GM12865 (cell line): ENCODE measurements at regions not wholly inside any gene's neighbourhood (a gene's known extent, or its start where the extent isn't known, plus 50 kb on each side); places are given as distances from the start of the nearest gene placed in this dataset.

Experiments
- DNase-seq: peaks from one replicate; pipeline ENCODE4 v3.0.0; 2010; ENCODE audit warnings: low read depth
- H3K4me3 ChIP-seq: 2 replicates; pipeline ENCODE4 v1.5.1; 2011; ENCODE audit warnings: mild to moderate bottlenecking, low read depth, low read length, control low read depth
- TF ChIP-seq, protein P1 (sequence below): IDR thresholded peaks from 2 replicates; pipeline ENCODE4 v1.5.1; 2011; ENCODE audit warnings: low read length, control low read depth, low read depth, inconsistent platforms; ENCODE audit not compliant: insufficient read depth; ENCODE audit errors: missing control alignments

DNA sequence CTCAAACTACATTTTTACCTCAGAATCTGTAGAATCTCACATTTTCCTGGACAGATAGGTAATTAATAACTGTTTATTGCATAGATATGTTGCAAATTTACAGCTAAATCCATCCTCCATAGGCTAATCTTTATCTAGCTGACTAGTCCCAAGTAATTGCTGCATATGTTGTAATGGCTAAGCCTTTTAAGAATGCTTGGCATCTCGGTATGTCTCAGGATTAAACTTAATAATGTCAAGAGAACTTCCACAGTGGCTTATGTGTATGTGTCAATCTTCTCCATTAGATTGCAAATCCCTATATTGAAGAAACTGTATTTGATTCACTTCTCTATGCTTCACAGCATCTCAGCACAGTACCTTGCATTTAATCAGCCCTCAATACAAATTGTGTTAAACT lies 131.9 kb downstream of the PRDM9 start:
- TF ChIP-seq, protein P1, sequence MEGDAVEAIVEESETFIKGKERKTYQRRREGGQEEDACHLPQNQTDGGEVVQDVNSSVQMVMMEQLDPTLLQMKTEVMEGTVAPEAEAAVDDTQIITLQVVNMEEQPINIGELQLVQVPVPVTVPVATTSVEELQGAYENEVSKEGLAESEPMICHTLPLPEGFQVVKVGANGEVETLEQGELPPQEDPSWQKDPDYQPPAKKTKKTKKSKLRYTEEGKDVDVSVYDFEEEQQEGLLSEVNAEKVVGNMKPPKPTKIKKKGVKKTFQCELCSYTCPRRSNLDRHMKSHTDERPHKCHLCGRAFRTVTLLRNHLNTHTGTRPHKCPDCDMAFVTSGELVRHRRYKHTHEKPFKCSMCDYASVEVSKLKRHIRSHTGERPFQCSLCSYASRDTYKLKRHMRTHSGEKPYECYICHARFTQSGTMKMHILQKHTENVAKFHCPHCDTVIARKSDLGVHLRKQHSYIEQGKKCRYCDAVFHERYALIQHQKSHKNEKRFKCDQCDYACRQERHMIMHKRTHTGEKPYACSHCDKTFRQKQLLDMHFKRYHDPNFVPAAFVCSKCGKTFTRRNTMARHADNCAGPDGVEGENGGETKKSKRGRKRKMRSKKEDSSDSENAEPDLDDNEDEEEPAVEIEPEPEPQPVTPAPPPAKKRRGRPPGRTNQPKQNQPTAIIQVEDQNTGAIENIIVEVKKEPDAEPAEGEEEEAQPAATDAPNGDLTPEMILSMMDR = no peak

DNA sequence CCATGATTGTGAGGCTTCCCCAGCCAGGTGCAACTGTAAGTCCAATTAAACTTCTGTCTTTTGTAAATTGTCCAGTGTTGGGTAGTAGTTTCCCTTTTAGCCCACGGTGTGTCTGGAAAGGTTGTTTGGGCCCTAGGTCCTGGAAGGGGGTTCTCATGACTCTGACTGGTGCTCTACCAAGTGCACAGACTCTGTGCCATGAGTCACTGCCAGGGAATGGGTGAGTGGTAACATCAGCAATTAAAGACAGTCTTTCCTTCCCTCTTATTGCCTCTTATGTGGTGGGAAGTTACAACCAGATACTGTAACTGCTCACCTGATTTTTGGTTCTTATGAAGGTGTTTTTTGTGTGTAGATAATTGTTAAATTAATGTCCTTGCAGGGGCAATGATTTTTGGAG lies 141.2 kb downstream of the PRDM9 start:
- H3K4me3 ChIP-seq = no peak overlapping the region
- TF ChIP-seq, protein P1 = no peak
- no peak for DNase-seq

More for the DNA sequence above, 131.9 kb downstream of the PRDM9 start:
- H3K4me3 ChIP-seq = no peak overlapping the region
- DNase-seq = no peak

DNA sequence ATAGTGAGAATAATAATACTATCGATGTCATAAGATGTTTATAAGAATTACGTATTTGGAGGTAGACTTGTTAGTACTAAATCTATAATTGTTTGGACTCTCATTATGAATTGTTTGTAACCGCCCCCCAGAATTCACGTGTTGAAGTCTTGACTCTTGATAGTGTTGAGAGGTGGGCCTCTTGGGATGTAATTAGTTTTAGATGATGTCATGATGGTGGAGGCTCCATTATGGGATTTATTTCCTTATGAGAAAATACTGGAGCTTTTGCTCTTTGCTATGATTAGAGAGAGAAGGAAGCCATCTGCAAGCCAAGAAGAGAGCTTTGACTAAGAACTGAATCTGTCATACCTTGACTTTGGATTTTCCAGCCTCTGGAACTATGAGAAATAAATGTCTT lies 142.2 kb downstream of the PRDM9 start:
- TF ChIP-seq, protein P1 = no peak
- no peak overlapping the region for H3K4me3 ChIP-seq
- DNase-seq = no peak

DNA sequence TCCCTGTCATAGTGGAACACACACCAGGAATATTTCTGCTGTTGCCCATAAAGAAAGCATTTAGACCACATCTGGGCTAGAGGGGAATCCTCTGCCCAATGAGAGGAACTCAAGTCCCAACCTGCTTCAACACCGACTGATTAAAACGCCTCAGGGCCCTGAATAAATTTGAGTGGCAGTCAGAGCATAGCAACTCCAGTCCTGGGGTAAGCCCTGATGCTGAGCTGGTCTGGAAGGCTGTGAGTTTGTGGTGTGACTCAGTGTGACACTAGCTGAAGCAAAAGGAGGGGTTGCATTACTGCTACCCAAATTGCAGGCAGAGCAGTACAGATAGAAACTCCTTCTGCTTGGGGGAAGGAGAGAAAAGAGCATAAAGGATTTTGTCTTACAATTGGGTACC lies 148.3 kb downstream of the PRDM9 start:
- DNase-seq = no peak
- no peak overlapping the region for H3K4me3 ChIP-seq
- TF ChIP-seq, protein P1 = no peak

DNA sequence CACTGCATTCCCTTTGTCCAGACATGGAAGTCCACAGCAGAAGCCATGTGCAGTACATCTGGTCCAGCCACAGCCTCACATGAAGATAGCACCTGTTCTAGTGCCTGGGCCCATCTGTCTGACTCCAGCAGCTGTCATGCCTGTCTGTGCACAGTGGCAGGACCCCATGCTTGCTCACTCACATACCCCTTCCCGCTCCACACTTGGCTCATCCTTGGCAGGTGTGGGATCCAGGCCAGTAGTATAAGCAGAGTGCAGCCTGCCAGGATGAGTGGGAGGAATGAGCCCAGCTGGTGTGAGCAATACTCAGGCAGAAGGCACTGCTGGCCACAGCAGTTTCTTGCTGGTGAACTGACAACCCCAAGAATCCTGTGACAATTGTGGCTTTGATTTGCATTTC lies 168.0 kb downstream of the PRDM9 start:
- TF ChIP-seq, protein P1 = no peak
- DNase-seq = no peak
- H3K4me3 ChIP-seq = no peak overlapping the region

DNA sequence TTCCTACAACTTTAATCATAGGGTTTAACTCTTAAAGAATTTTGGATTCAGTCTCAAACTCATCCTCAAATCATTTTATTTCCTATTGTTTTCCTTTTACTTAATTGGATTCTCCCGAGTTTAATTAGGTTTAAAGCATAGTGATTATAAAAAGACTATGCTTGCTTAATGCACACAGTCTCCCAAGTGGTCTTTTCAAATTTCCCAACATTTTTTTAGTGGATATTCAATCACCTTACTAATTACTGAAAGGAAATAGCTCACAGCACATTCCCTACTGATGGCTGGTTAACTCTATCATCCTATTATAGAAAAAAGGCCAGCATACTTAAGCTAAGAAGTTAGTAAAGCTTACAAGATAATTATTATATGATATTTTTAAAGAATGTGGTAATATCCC lies 170.6 kb downstream of the PRDM9 start:
- TF ChIP-seq, protein P1 = no peak
- no peak overlapping the region for H3K4me3 ChIP-seq
- no peak for DNase-seq

DNA sequence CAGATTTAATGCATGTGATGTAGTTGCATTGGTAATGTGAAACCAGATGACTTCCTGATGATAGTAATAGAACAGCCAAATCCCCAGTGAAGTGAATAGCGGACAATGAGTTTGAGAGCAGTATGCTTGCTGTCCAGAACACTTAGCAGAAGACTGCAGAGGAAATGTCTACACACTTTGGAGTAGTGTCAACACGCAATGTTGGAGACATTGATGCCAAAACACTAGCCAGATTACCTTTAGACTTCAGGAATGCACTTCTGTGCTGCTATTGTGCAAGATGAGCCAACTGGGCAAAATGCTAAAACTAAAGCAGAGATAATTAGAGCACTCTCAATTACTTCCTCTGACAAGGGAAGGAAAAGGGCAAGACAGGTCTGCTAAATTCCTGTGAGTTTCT lies 176.7 kb downstream of the PRDM9 start:
- DNase-seq = no peak
- H3K4me3 ChIP-seq = no peak overlapping the region
- TF ChIP-seq, protein P1 = no peak
